GM19463 (cell line): ENCODE measurements at regions not wholly inside any gene's neighbourhood (a gene's known extent, or its start where the extent isn't known, plus 50 kb on each side); places are given as distances from the start of the nearest gene placed in this dataset.

Experiments
- ATAC-seq: cut with Tn5 transposase; IDR thresholded peaks from one replicate; pipeline ENCODE4 v1.9.1; 2021; ENCODE audit warnings: mild to moderate bottlenecking, moderate library complexity; ENCODE audit not compliant: unreplicated experiment

GRCh38 chr2:144086965-144087364 lies 433.0 kb downstream of the ZEB2 start:
- ATAC-seq: no peak

GRCh38 chr2:144085016-144085415 lies 434.9 kb downstream of the ZEB2 start:
- no peak for ATAC-seq

GRCh38 chr2:144084114-144084661 lies 435.7 kb downstream of the ZEB2 start:
- ATAC-seq: no peak

- ATAC-seq: no peak
These were observed 436.7 kb downstream of the ZEB2 start for GRCh38 chr2:144083211-144083610.

- no peak for ATAC-seq
These were observed 437.1 kb downstream of the ZEB2 start for GRCh38 chr2:144082777-144083176.

GRCh38 chr2:144082327-144082726 lies 437.6 kb downstream of the ZEB2 start:
- ATAC-seq: no peak

GRCh38 chr2:144081272-144081671 lies 438.6 kb downstream of the ZEB2 start:
- ATAC-seq: no peak

- ATAC-seq: no peak
These were observed 440.1 kb downstream of the ZEB2 start for GRCh38 chr2:144079803-144080202.

GRCh38 chr2:144078802-144079724 lies 440.9 kb downstream of the ZEB2 start:
- no peak for ATAC-seq

GRCh38 chr2:144078106-144078505 lies 441.8 kb downstream of the ZEB2 start:
- no peak for ATAC-seq

GRCh38 chr2:144074450-144074849 lies 445.5 kb downstream of the ZEB2 start:
- ATAC-seq: no peak

- ATAC-seq: no peak
These were observed 448.5 kb downstream of the ZEB2 start for GRCh38 chr2:144071461-144071860.

- no peak for ATAC-seq
These were observed 452.4 kb downstream of the ZEB2 start for GRCh38 chr2:144067506-144067905.

- no peak for ATAC-seq
These were observed 456.3 kb downstream of the ZEB2 start for GRCh38 chr2:144063602-144064001.

GRCh38 chr2:144054911-144055310 lies 465.0 kb downstream of the ZEB2 start:
- ATAC-seq: no peak

GRCh38 chr2:144052083-144052482 lies 467.8 kb downstream of the ZEB2 start:
- no peak for ATAC-seq

- ATAC-seq: no peak
These were observed 470.8 kb downstream of the ZEB2 start for GRCh38 chr2:144049137-144049536.

- no peak for ATAC-seq
These were observed 471.3 kb downstream of the ZEB2 start for GRCh38 chr2:144048631-144049060.

GRCh38 chr2:144042751-144043150 lies 477.2 kb downstream of the ZEB2 start:
- ATAC-seq: no peak

- ATAC-seq: no peak
These were observed 478.3 kb downstream of the ZEB2 start for GRCh38 chr2:144041612-144042011.

- no peak for ATAC-seq
These were observed 479.1 kb downstream of the ZEB2 start for GRCh38 chr2:144040834-144041233.

GRCh38 chr2:144032566-144032965 lies 487.4 kb downstream of the ZEB2 start:
- no peak for ATAC-seq
